Spleen (tissue), 11 donors: ENCODE measurements at regions not wholly inside any gene's neighbourhood (a gene's known extent, or its start where the extent isn't known, plus 50 kb on each side); places are given as distances from the start of the nearest gene placed in this dataset.
A peak's percentile ranks its signal among the peaks of the same experiment; 100 is the strongest.

Source experiments
- DNase-seq: peaks from one replicate; pipeline ENCODE4 v3.0.0-alpha.2; 2020
- H3K27ac ChIP-seq, 8 donors: fragments of 200-600 bp; sonication (generic) in 7 of 8; 1 replicate in 4 of 8; 2 replicates in 4 of 8; pipeline versions ENCODE4 v1.5.0 to v1.8.0; 2016 to 2021; ENCODE audit warnings: inconsistent platforms in 4 of 8, mild to moderate bottlenecking in 4 of 8, moderate library complexity in 1 of 8
- H3K27me3 ChIP-seq, 7 donors: fragments of 200-600 bp; sonication (generic) in 6 of 7; replicated peaks in 1 of 7; 1 replicate in 4 of 7; 2 replicates in 3 of 7; pipeline versions ENCODE4 v1.5.0 to v1.8.0; 2016 to 2021; ENCODE audit warnings: inconsistent platforms in 3 of 7, mild to moderate bottlenecking in 1 of 7
- H3K36me3 ChIP-seq, 6 donors: fragments of 200-600 bp; sonication (generic) in 5 of 6; 1 replicate in 4 of 6; 2 replicates in 2 of 6; pipeline versions ENCODE4 v1.5.0 to v1.8.0; 2016 to 2021; ENCODE audit warnings: inconsistent platforms in 2 of 6
- H3K4me1 ChIP-seq, 6 donors: fragments of 200-600 bp; sonication (generic) in 5 of 6; 1 replicate in 3 of 6; 2 replicates in 3 of 6; pipeline versions ENCODE4 v1.5.0 to v1.8.0; 2016 to 2021; ENCODE audit warnings: inconsistent platforms in 3 of 6
- H3K4me3 ChIP-seq, 8 donors: fragments of 200-600 bp; sonication (generic) in 7 of 8; 1 replicate in 4 of 8; 2 replicates in 4 of 8; pipeline versions ENCODE4 v1.5.0 to v1.8.0; 2016 to 2021; ENCODE audit warnings: inconsistent platforms in 4 of 8, mild to moderate bottlenecking in 4 of 8, moderate library complexity in 2 of 8
- H3K9me3 ChIP-seq, 8 donors: fragments of 200-600 bp; sonication (generic) in 7 of 8; 1 replicate in 4 of 8; 2 replicates in 4 of 8; pipeline versions ENCODE4 v1.5.0 to v1.8.0; 2016 to 2021; ENCODE audit warnings: inconsistent platforms in 4 of 8
- POLR2A ChIP-seq, 3 donors: fragments of 450-650 bp; IDR thresholded peaks; one replicate each; pipeline ENCODE4 v1.5.1; 2017; ENCODE audit warnings: antibody characterized with exemption in 3 of 3, mild to moderate bottlenecking in 1 of 3
- POLR2AphosphoS5 ChIP-seq, 3 donors: sonication (generic); formaldehyde crosslinking; IDR thresholded peaks; one replicate each; pipeline ENCODE4 v1.5.1; 2017; ENCODE audit warnings: antibody characterized with exemption in 3 of 3
- WGBS, 5 donors: extraction: QIAGEN DNeasy Blood & Tissue Kit in 3 of 5; methylation state at CpG; one replicate each; pipeline versions ENCODE4 v1.1.5 to v1.1.7; 2013 to 2018; 5-methylcytosine and 5-hydroxymethylcytosine counted together
- intact Hi-C: fragments of 100-400 bp; cut with DNase I; formaldehyde crosslinking; loops from one replicate; pipeline ENCODE4 v1.15.0; 2023; ENCODE audit warnings: low total_unique reads
- TF ChIP-seq, protein P1 (sequence below), 11 experiments: fragments of 200-600 bp in 7 of 11; fragments of 450-650 bp in 4 of 11; sonication (generic) in 4 of 11; IDR thresholded peaks in 8 of 11; conservative IDR thresholded peaks in 3 of 11; 1 replicate in 7 of 11; 2 replicates in 4 of 11; pipeline versions ENCODE4 v1.4.0 to v1.8.0; 2016 to 2021; ENCODE audit warnings: antibody characterized with exemption in 11 of 11, inconsistent platforms in 4 of 11, mild to moderate bottlenecking in 1 of 11
- donor health status: healthy with polysubstance abuse.
- donor health status: DM: no; HTN: no; CAD: no; lungs with moderate emphysema.
- donor health status: DM: no; HTN: no; CAD: no.
- donor health status: Bipolar disorder and iron deficiency.
- donor health status: healthy.
- donor health status: DM: no; HTN: no; CAD: no.
- donor health status: DM: yes; HTN: yes; CAD: no.

- H3K9me3 ChIP-seq, result no peaks in the 10 kb centered on the region
- no peaks in the 10 kb centered on the region for H3K36me3 ChIP-seq
- peaks cover 0 to 9% (median 0%) of the 10 kb centered on the region in 6 donors for H3K4me1 ChIP-seq
- TF ChIP-seq POLR2AphosphoS5 (IDR thresholded peaks at IDR 0.05), result no peak
- TF ChIP-seq POLR2A (IDR thresholded peaks at IDR 0.05), result no peak
- TF ChIP-seq, protein P1, sequence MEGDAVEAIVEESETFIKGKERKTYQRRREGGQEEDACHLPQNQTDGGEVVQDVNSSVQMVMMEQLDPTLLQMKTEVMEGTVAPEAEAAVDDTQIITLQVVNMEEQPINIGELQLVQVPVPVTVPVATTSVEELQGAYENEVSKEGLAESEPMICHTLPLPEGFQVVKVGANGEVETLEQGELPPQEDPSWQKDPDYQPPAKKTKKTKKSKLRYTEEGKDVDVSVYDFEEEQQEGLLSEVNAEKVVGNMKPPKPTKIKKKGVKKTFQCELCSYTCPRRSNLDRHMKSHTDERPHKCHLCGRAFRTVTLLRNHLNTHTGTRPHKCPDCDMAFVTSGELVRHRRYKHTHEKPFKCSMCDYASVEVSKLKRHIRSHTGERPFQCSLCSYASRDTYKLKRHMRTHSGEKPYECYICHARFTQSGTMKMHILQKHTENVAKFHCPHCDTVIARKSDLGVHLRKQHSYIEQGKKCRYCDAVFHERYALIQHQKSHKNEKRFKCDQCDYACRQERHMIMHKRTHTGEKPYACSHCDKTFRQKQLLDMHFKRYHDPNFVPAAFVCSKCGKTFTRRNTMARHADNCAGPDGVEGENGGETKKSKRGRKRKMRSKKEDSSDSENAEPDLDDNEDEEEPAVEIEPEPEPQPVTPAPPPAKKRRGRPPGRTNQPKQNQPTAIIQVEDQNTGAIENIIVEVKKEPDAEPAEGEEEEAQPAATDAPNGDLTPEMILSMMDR (IDR thresholded peaks at IDR 0.05 in 8 of 11, conservative IDR thresholded peaks at IDR 0.05 in 3 of 11), result no peak
- intact Hi-C loops, result no loop called here
- no peak for DNase-seq
- WGBS, 5 donors, result 20 to 55% (median 51%) methylated on average over 17 of the region's 17 CpGs
- H3K27me3 ChIP-seq, result peaks cover 0 to 11% (median 0%) of the 10 kb centered on the region in 7 donors
- peak overlapping the region in 1 of 8 donors; percentile 5 for H3K4me3 ChIP-seq
- H3K27ac ChIP-seq, result no peak overlapping the region
Measured at GRCh38 chr6:106026748-106027715, 59.1 kb upstream of the PRDM1 start.

DNA sequence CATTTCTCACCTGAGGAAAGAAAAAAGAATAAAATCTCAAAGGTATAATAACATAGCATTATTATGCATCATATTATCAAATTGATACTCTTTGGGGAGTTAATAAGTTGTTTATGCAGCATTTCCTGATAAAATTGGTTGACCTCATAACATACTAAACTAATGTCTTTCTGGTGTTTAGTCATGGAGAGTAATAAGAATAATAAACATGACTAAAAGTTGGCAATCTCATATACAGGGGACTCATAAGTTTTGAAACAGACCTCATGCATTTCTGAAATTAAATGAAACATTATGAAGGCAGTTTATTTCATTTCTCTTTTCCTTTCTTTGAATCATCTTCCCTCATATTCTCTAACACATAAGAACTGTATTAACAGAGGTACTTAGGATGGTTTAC, 60.5 kb upstream of the PRDM1 start:
- intact Hi-C loops, result no loop called here
- H3K4me3 ChIP-seq, result no peak overlapping the region
- no peak for DNase-seq

GRCh38 chr6:106022801-106023200, 63.3 kb upstream of the PRDM1 start:
- Histone ChIP-seq H3K27me3 (peaks cover 0 to 14% (median 0%) of the 10 kb centered on the region in 7 donors), H3K9me3 (no peaks in the 10 kb centered on the region), H3K4me1 (peaks cover 0 to 9% (median 0%) of the 10 kb centered on the region in 6 donors), H3K36me3 (no peaks in the 10 kb centered on the region), H3K4me3 (no peak overlapping the region), H3K27ac (no peak overlapping the region)
- whole genome bisulfite sequencing, 5 donors, result 84 to 89% (median 88%) methylated on average over 5 of the region's 5 CpGs
- intact Hi-C loops, result no loop called here
- no peak for TF ChIP-seq POLR2A (IDR thresholded peaks at IDR 0.05)
- TF ChIP-seq, protein P1 (IDR thresholded peaks at IDR 0.05 in 8 of 11, conservative IDR thresholded peaks at IDR 0.05 in 3 of 11), result no peak
- no peak for TF ChIP-seq POLR2AphosphoS5 (IDR thresholded peaks at IDR 0.05)
- no peak for DNase-seq

More for the DNA sequence above, 60.5 kb upstream of the PRDM1 start:
- Histone ChIP-seq H3K27ac (no peak overlapping the region), H3K27me3 (peaks cover 0 to 11% (median 0%) of the 10 kb centered on the region in 7 donors), H3K4me1 (peaks cover 0 to 9% (median 0%) of the 10 kb centered on the region in 6 donors), H3K9me3 (no peaks in the 10 kb centered on the region), H3K36me3 (no peaks in the 10 kb centered on the region)
- TF ChIP-seq POLR2A (IDR thresholded peaks at IDR 0.05), result no peak
- TF ChIP-seq, protein P1 (IDR thresholded peaks at IDR 0.05 in 8 of 11, conservative IDR thresholded peaks at IDR 0.05 in 3 of 11), result no peak

GRCh38 chr6:106017454-106017853, 68.7 kb upstream of the PRDM1 start:
- 69 to 83% (median 75%) methylated on average over 5 of the region's 5 CpGs for WGBS, 5 donors

More at GRCh38 chr6:106017454-106017853, 68.7 kb upstream of the PRDM1 start:
- no peak for DNase-seq
- no peak overlapping the region for H3K27ac ChIP-seq
- peaks cover 0 to 9% (median 0%) of the 10 kb centered on the region in 7 donors for H3K27me3 ChIP-seq
- TF ChIP-seq, protein P1 (IDR thresholded peaks at IDR 0.05 in 8 of 11, conservative IDR thresholded peaks at IDR 0.05 in 3 of 11), result no peak
- no peak for TF ChIP-seq POLR2AphosphoS5 (IDR thresholded peaks at IDR 0.05)
- no peak for TF ChIP-seq POLR2A (IDR thresholded peaks at IDR 0.05)
- H3K4me1 ChIP-seq, result no peaks in the 10 kb centered on the region
- no peaks in the 10 kb centered on the region for H3K36me3 ChIP-seq
- intact Hi-C loops, result no loop called here
- H3K9me3 ChIP-seq, result no peaks in the 10 kb centered on the region
- no peak overlapping the region for H3K4me3 ChIP-seq
